HG03103 (cell line): ENCODE measurements at regions not wholly inside any gene's neighbourhood (a gene's known extent, or its start where the extent isn't known, plus 50 kb on each side); places are given as distances from the start of the nearest gene placed in this dataset.
"Not testable (repeated sequence)": the region's sequence is repeated elsewhere in the genome, so short reads cannot be mapped to it uniquely, and the experiment has no call there.

Experiments
- ATAC-seq: cut with Tn5 transposase; IDR thresholded peaks from one replicate; pipeline ENCODE4 v1.9.1; 2021; ENCODE audit warnings: low read depth; ENCODE audit not compliant: unreplicated experiment

- ATAC-seq, result no peak
Observed at GRCh38 chr2:142721015-142721414, 156.4 kb upstream of the KYNU start.

GRCh38 chr2:142718576-142719155, 158.8 kb upstream of the KYNU start:
- ATAC-seq, result no peak

GRCh38 chr2:142716463-142717242, 160.8 kb upstream of the KYNU start:
- no peak for ATAC-seq

- ATAC-seq, result peak; percentile 86
Observed at GRCh38 chr2:142714600-142714999, 162.9 kb upstream of the KYNU start.

GRCh38 chr2:142710336-142710735, 167.1 kb upstream of the KYNU start:
- ATAC-seq, result no peak

- ATAC-seq, result no peak
Observed at GRCh38 chr2:142707318-142707717, 170.1 kb upstream of the KYNU start.

GRCh38 chr2:142702397-142702796, 175.1 kb upstream of the KYNU start:
- ATAC-seq, result not testable (repeated sequence)

- peak; percentile 66 for ATAC-seq
Observed at GRCh38 chr2:142695350-142696257, 181.9 kb upstream of the KYNU start.

GRCh38 chr2:142694282-142694681, 183.2 kb upstream of the KYNU start:
- ATAC-seq, result no peak

- no peak for ATAC-seq
Observed at GRCh38 chr2:142693171-142693950, 184.1 kb upstream of the KYNU start.

- no peak for ATAC-seq
Observed at GRCh38 chr2:142688856-142689605, 188.4 kb upstream of the KYNU start.

GRCh38 chr2:142687509-142687908, 190.0 kb upstream of the KYNU start:
- ATAC-seq, result no peak

- ATAC-seq, result no peak
Observed at GRCh38 chr2:142687075-142687474, 190.4 kb upstream of the KYNU start.

- no peak for ATAC-seq
Observed at GRCh38 chr2:142684667-142685066, 192.8 kb upstream of the KYNU start.

GRCh38 chr2:142682528-142682927, 194.9 kb upstream of the KYNU start:
- ATAC-seq, result no peak

GRCh38 chr2:142681952-142682351, 195.5 kb upstream of the KYNU start:
- ATAC-seq, result no peak

- ATAC-seq, result no peak
Observed at GRCh38 chr2:142678164-142678563, 199.3 kb upstream of the KYNU start.

GRCh38 chr2:142675398-142675797, 202.1 kb upstream of the KYNU start:
- ATAC-seq, result no peak

GRCh38 chr2:142673836-142674235, 203.6 kb upstream of the KYNU start:
- no peak for ATAC-seq

GRCh38 chr2:142672698-142673097, 204.8 kb upstream of the KYNU start:
- ATAC-seq, result no peak
